NCI-H2081 (cell line): ENCODE measurements at regions not wholly inside any gene's neighbourhood (a gene's known extent, or its start where the extent isn't known, plus 50 kb on each side); places are given as distances from the start of the nearest gene placed in this dataset.

Source experiments
- DNase-seq, 2 experiments: peaks; one replicate each; lab custom pipeline; 2025; lab: John Stamatoyannopoulos, UW

GRCh38 chr11:131234221-131234620 lies 136.2 kb upstream of the NTM start:
- no peak for DNase-seq

- no peak for DNase-seq
Observed at GRCh38 chr11:131235328-131236298, 134.8 kb upstream of the NTM start.

GRCh38 chr11:131240421-131240820 lies 130.0 kb upstream of the NTM start:
- DNase-seq = no peak

- DNase-seq = no peak
Observed at GRCh38 chr11:131242476-131243000, 127.9 kb upstream of the NTM start.

- no peak for DNase-seq
Observed at GRCh38 chr11:131246156-131246555, 124.3 kb upstream of the NTM start.

- DNase-seq = no peak
Observed at GRCh38 chr11:131246663-131247062, 123.8 kb upstream of the NTM start.

- DNase-seq = no peak
Observed at GRCh38 chr11:131248588-131248987, 121.8 kb upstream of the NTM start.

GRCh38 chr11:131253142-131253655 lies 117.2 kb upstream of the NTM start:
- DNase-seq = no peak

GRCh38 chr11:131253656-131254151 lies 116.7 kb upstream of the NTM start:
- no peak for DNase-seq

- no peak for DNase-seq
Observed at GRCh38 chr11:131254254-131254653, 116.2 kb upstream of the NTM start.

GRCh38 chr11:131274233-131274632 lies 96.2 kb upstream of the NTM start:
- no peak for DNase-seq

GRCh38 chr11:131275580-131275979 lies 94.8 kb upstream of the NTM start:
- DNase-seq = no peak

- DNase-seq = no peak
Observed at GRCh38 chr11:131278472-131278871, 91.9 kb upstream of the NTM start.

- DNase-seq = no peak
Observed at GRCh38 chr11:131279654-131280384, 90.6 kb upstream of the NTM start.

GRCh38 chr11:131281316-131281715 lies 89.1 kb upstream of the NTM start:
- DNase-seq = no peak

GRCh38 chr11:131284041-131284440 lies 86.4 kb upstream of the NTM start:
- no peak for DNase-seq

- no peak for DNase-seq
Observed at GRCh38 chr11:131288521-131289091, 81.8 kb upstream of the NTM start.

- no peak for DNase-seq
Observed at GRCh38 chr11:131290185-131290584, 80.2 kb upstream of the NTM start.

- no peak for DNase-seq
Observed at GRCh38 chr11:131295986-131296385, 74.4 kb upstream of the NTM start.

- no peak for DNase-seq
Observed at GRCh38 chr11:131297441-131297840, 73.0 kb upstream of the NTM start.

- no peak for DNase-seq
Observed at GRCh38 chr11:131299598-131300438, 70.6 kb upstream of the NTM start.
